Caco-2 (cell line): ENCODE measurements at regions not wholly inside any gene's neighbourhood (a gene's known extent, or its start where the extent isn't known, plus 50 kb on each side); places are given as distances from the start of the nearest gene placed in this dataset.

ENCODE experiments used
- BruUV-seq: library from RNA; stranded (reverse); fragments of 400-500 nt; replicated peaks from 2 replicates; lab custom pipeline; 2021; lab: Mats Ljungman, UMichigan
- CTCF ChIA-PET: fragments of 300-600 bp; sonication (Branson Sonifier 250); formaldehyde crosslinking; loops from one replicate; lab custom pipeline; 2022; ENCODE audit warnings: antibody characterized with exemption; lab: Charles Lee
- POLR2A ChIA-PET: fragments of 300-600 bp; sonication (Branson Sonifier 250); formaldehyde crosslinking; loops from one replicate; lab custom pipeline; 2022; ENCODE audit warnings: antibody characterized with exemption; lab: Charles Lee
- DNase-seq, 2 experiments: peaks; one replicate each; pipeline versions ENCODE4 v3.0.0 to v3.0.0-alpha.2; 2020 to 2022
- H3K27me3 ChIP-seq: replicated peaks from 2 replicates; pipeline ENCODE4 v1.6.0; 2011; ENCODE audit warnings: low read length; ENCODE audit not compliant: control insufficient read depth, insufficient read depth
- H3K36me3 ChIP-seq: 2 replicates; pipeline ENCODE4 v1.5.1; 2011; ENCODE audit warnings: low read length; ENCODE audit not compliant: control insufficient read depth, insufficient read depth
- H3K4me1 ChIP-seq: fragments of 250-450 bp; sonication (Bioruptor Pico); 2 replicates; pipeline ENCODE4 v1.5.1; 2020; ENCODE audit warnings: mild to moderate bottlenecking
- H3K4me3 ChIP-seq: 2 replicates; pipeline ENCODE4 v1.5.1; 2011; ENCODE audit warnings: low read depth, mild to moderate bottlenecking, control low read depth, low read length
- H3K9me3 ChIP-seq: fragments of 250-450 bp; sonication (Bioruptor Pico); 2 replicates; pipeline ENCODE4 v1.5.1; 2020; ENCODE audit warnings: mild to moderate bottlenecking, moderate library complexity
- H3K27ac Mint-ChIP-seq: one replicate; pipeline ENCODE4 v1.8.0; 2022; ENCODE audit warnings: mixed read lengths; ENCODE audit not compliant: unreplicated experiment
- H3K27me3 Mint-ChIP-seq: one replicate; pipeline ENCODE4 v1.8.0; 2022; ENCODE audit warnings: mixed read lengths; ENCODE audit not compliant: insufficient read depth, unreplicated experiment
- H3K36me3 Mint-ChIP-seq: one replicate; pipeline ENCODE4 v1.8.0; 2022; ENCODE audit warnings: mild to moderate bottlenecking, mixed read lengths; ENCODE audit not compliant: insufficient read depth, unreplicated experiment
- H3K4me1 Mint-ChIP-seq: one replicate; pipeline ENCODE4 v1.8.0; 2022; ENCODE audit warnings: low read depth, mixed read lengths; ENCODE audit not compliant: unreplicated experiment
- H3K4me3 Mint-ChIP-seq: one replicate; pipeline ENCODE4 v1.8.0; 2022; ENCODE audit warnings: mild to moderate bottlenecking, moderate library complexity, mixed read lengths; ENCODE audit not compliant: unreplicated experiment
- H3K9me3 Mint-ChIP-seq: one replicate; pipeline ENCODE4 v1.8.0; 2022; ENCODE audit warnings: mixed read lengths; ENCODE audit not compliant: unreplicated experiment
- intact Hi-C: fragments of 100-400 bp; cut with micrococcal nuclease; formaldehyde crosslinking; loops from one replicate; pipeline ENCODE4 v1.10.0; 2022; ENCODE audit not compliant: unreplicated experiment
- TF ChIP-seq, protein P1 (sequence below), 2 experiments: fragments of 200-600 bp in 1 of 2; IDR thresholded peaks; 1 replicate in 1 of 2; 2 replicates in 1 of 2; pipeline versions ENCODE4 v1.5.1 to v1.8.0; 2011 to 2022; ENCODE audit warnings: antibody characterized with exemption in 1 of 2, control low read depth in 1 of 2, inconsistent platforms in 1 of 2, low read depth in 1 of 2, low read length in 1 of 2, mild to moderate bottlenecking in 1 of 2, moderate library complexity in 1 of 2; ENCODE audit not compliant: insufficient read depth in 1 of 2, severe bottlenecking in 1 of 2, unreplicated experiment in 1 of 2

DNA sequence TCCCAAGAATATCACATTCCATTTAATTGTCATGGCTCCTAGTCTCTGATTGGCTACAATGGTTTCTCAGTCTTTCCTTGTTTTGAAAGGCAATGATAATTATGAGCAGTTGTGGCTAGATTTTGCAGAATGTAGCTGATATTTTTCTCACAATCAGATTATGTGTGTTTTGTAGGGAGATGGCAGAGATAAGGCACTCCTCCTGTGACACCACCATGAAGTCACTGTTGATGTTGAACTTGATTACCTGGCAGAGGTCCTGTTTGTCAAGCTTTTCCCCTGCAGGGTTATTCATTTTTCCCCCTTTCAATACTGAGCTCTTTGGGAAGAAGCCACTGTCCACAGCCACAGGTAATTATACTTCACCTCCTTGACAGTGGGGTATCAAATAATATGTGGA is 602.9 kb upstream of the PFKP start:
- peaks cover 26% of the 10 kb centered on the region for H3K27me3 Mint-ChIP-seq
- Histone ChIP-seq H3K27me3 (no peaks in the 10 kb centered on the region), H3K4me3 (no peak overlapping the region), H3K4me1 (no peaks in the 10 kb centered on the region), H3K9me3 (no peaks in the 10 kb centered on the region), H3K36me3 (no peaks in the 10 kb centered on the region)
- H3K36me3 Mint-ChIP-seq: no peaks in the 10 kb centered on the region
- CTCF ChIA-PET: no interaction called here
- POLR2A ChIA-PET: no interaction called here
- H3K9me3 Mint-ChIP-seq: peaks cover 14% of the 10 kb centered on the region
- BruUV-seq: no TSS peak
- H3K4me1 Mint-ChIP-seq: no peaks in the 10 kb centered on the region
- no peak overlapping the region for H3K4me3 Mint-ChIP-seq
- DNase-seq: no peak
- intact Hi-C loops: no loop called here
- TF ChIP-seq, protein P1, sequence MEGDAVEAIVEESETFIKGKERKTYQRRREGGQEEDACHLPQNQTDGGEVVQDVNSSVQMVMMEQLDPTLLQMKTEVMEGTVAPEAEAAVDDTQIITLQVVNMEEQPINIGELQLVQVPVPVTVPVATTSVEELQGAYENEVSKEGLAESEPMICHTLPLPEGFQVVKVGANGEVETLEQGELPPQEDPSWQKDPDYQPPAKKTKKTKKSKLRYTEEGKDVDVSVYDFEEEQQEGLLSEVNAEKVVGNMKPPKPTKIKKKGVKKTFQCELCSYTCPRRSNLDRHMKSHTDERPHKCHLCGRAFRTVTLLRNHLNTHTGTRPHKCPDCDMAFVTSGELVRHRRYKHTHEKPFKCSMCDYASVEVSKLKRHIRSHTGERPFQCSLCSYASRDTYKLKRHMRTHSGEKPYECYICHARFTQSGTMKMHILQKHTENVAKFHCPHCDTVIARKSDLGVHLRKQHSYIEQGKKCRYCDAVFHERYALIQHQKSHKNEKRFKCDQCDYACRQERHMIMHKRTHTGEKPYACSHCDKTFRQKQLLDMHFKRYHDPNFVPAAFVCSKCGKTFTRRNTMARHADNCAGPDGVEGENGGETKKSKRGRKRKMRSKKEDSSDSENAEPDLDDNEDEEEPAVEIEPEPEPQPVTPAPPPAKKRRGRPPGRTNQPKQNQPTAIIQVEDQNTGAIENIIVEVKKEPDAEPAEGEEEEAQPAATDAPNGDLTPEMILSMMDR (IDR thresholded peaks at IDR 0.05; ENCODE audit: insufficient read depth in 1 of 2, low read depth in 1 of 2, low read length in 1 of 2, severe bottlenecking in 1 of 2, unreplicated experiment in 1 of 2): no peak
- H3K27ac Mint-ChIP-seq: no peak overlapping the region

DNA sequence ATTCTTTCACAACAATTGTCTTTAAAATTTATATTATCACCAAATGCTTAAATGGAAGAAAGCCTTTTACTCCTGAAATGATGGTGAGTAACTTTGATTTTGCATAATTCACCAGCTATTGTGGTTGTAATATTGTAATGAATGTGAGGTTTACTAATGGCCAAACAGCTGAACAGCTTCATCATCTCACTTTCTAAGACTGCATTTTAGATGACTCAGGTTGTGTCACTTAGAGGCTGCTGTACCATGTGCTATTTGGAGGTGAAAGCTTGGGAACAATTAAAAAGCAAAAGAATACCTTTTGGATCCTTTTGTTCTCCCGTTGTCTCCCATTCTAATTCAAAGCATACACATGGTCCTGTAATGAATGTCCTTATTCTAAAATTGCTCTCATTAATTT is 604.0 kb upstream of the PFKP start:
- no peaks in the 10 kb centered on the region for H3K9me3 ChIP-seq

DNA sequence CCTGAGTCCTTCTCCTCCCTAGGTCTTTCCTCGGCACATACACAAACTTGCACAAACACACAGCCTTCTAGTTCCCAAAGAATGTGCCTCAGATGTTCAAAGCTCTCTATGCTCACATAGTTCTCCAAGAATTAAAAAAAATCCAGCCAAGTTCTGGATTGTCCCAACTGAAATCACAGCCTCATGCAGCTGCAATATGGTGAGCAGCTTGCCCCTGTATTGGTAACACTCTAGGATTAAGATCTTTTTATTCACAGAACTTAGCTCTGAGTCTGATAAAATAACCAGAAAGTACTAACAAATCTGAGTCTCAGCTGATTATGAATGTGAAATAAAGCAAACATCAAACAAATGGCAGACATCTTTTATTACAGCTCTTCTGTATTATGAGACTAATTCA is 604.8 kb upstream of the PFKP start:
- H3K36me3 ChIP-seq: no peaks in the 10 kb centered on the region
- no peaks in the 10 kb centered on the region for H3K9me3 ChIP-seq
- Mint-ChIP-seq H3K27ac (no peak overlapping the region), H3K36me3 (no peaks in the 10 kb centered on the region), H3K27me3 (peaks cover 28% of the 10 kb centered on the region), H3K4me1 (no peaks in the 10 kb centered on the region), H3K9me3 (peaks cover 14% of the 10 kb centered on the region), H3K4me3 (no peak overlapping the region)
- BruUV-seq: no TSS peak
- no peaks in the 10 kb centered on the region for H3K27me3 ChIP-seq
- POLR2A ChIA-PET: no interaction called here
- no peaks in the 10 kb centered on the region for H3K4me1 ChIP-seq
- H3K4me3 ChIP-seq: no peak overlapping the region
- DNase-seq: no peak
- CTCF ChIA-PET: no interaction called here
- intact Hi-C loops: no loop called here
- TF ChIP-seq, protein P1 (IDR thresholded peaks at IDR 0.05; ENCODE audit: insufficient read depth in 1 of 2, low read depth in 1 of 2, low read length in 1 of 2, severe bottlenecking in 1 of 2, unreplicated experiment in 1 of 2): no peak

More for the DNA sequence above, 604.0 kb upstream of the PFKP start:
- intact Hi-C loops: no loop called here
- H3K4me3 ChIP-seq: no peak overlapping the region
- TF ChIP-seq, protein P1 (IDR thresholded peaks at IDR 0.05; ENCODE audit: insufficient read depth in 1 of 2, low read depth in 1 of 2, low read length in 1 of 2, severe bottlenecking in 1 of 2, unreplicated experiment in 1 of 2): no peak
- Mint-ChIP-seq H3K4me1 (no peaks in the 10 kb centered on the region), H3K9me3 (peaks cover 14% of the 10 kb centered on the region), H3K4me3 (no peak overlapping the region), H3K27me3 (peaks cover 26% of the 10 kb centered on the region), H3K36me3 (no peaks in the 10 kb centered on the region), H3K27ac (no peak overlapping the region)
- no peaks in the 10 kb centered on the region for H3K36me3 ChIP-seq
- H3K27me3 ChIP-seq: no peaks in the 10 kb centered on the region
- ChIA-PET POLR2A (no interaction called here), CTCF (no interaction called here)
- H3K4me1 ChIP-seq: no peaks in the 10 kb centered on the region
- no TSS peak for BruUV-seq
- DNase-seq: no peak
